ENCODE measurements at regions not wholly inside any gene's neighbourhood (a gene's known extent, or its start where the extent isn't known, plus 50 kb on each side); places are given as distances from the start of the nearest gene placed in this dataset.

DNA sequence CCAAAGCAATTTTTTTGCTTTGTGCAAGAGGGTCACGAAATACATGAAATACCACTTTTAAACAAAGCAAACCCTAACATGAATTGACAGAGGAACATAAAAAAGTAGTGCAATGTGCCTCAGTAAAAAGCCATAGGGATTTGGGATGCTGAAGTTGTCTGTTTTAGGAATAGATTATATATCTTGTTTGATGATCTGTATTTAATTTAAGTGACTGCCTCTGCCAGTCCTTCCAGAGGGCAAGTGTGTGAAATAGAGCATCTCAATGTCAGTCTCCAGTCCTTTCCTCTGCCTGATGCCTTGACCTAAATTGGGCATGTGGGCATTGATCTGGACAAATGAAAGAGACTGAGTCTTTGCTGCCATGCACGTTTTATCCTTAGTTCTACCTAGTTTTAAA lies 222.8 kb downstream of the PTPRC start:
- no peak overlapping the region for H3K4me2 ChIP-seq (ENCODE audit: low read length)
- no peaks in the 10 kb centered on the region for H3F3A ChIP-seq (ENCODE audit: insufficient read depth, low read length, poor library complexity, severe bottlenecking)
- peaks cover under 1% of the 10 kb centered on the region for H3K36me3 ChIP-seq (ENCODE audit: insufficient read depth, low read length)
- no peak overlapping the region for H2AFZ ChIP-seq (ENCODE audit: low read depth, low read length)
- H3K9ac ChIP-seq (ENCODE audit: low read length), result no peak overlapping the region
- no peaks in the 10 kb centered on the region for H4K20me1 ChIP-seq (ENCODE audit: insufficient read depth)
- TF ChIP-seq MXI1 (conservative IDR thresholded peaks at IDR 0.05; ENCODE audit: poor library complexity, severe bottlenecking), result no peak
- TF ChIP-seq EP300 (conservative IDR thresholded peaks at IDR 0.05; ENCODE audit: poor library complexity, severe bottlenecking), result no peak
- TF ChIP-seq POLR2AphosphoS5 (IDR thresholded peaks at IDR 0.05), result no peak
- no peak for TF ChIP-seq RAD21 (conservative IDR thresholded peaks at IDR 0.05)
- TF ChIP-seq EZH2 (IDR thresholded peaks at IDR 0.05; ENCODE audit: borderline replicate concordance, insufficient read depth, low read length, poor library complexity, severe bottlenecking), result no peak
- TF ChIP-seq, protein P1, sequence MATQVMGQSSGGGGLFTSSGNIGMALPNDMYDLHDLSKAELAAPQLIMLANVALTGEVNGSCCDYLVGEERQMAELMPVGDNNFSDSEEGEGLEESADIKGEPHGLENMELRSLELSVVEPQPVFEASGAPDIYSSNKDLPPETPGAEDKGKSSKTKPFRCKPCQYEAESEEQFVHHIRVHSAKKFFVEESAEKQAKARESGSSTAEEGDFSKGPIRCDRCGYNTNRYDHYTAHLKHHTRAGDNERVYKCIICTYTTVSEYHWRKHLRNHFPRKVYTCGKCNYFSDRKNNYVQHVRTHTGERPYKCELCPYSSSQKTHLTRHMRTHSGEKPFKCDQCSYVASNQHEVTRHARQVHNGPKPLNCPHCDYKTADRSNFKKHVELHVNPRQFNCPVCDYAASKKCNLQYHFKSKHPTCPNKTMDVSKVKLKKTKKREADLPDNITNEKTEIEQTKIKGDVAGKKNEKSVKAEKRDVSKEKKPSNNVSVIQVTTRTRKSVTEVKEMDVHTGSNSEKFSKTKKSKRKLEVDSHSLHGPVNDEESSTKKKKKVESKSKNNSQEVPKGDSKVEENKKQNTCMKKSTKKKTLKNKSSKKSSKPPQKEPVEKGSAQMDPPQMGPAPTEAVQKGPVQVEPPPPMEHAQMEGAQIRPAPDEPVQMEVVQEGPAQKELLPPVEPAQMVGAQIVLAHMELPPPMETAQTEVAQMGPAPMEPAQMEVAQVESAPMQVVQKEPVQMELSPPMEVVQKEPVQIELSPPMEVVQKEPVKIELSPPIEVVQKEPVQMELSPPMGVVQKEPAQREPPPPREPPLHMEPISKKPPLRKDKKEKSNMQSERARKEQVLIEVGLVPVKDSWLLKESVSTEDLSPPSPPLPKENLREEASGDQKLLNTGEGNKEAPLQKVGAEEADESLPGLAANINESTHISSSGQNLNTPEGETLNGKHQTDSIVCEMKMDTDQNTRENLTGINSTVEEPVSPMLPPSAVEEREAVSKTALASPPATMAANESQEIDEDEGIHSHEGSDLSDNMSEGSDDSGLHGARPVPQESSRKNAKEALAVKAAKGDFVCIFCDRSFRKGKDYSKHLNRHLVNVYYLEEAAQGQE (IDR thresholded peaks at IDR 0.05; ENCODE audit: borderline replicate concordance), result no peak
- no peaks in the 10 kb centered on the region for H3K79me2 ChIP-seq (replicated peaks; ENCODE audit: insufficient read depth, low read length)
- H3K27me3 ChIP-seq (ENCODE audit: insufficient read depth, low read depth, low read length), result no peaks in the 10 kb centered on the region
- H3K9me3 ChIP-seq (ENCODE audit: low read length), result no peaks in the 10 kb centered on the region
- no peak overlapping the region for H3K27ac ChIP-seq (ENCODE audit: low read length)
- no peaks in the 10 kb centered on the region for H3K9me2 ChIP-seq (ENCODE audit: insufficient read depth, low read length)
- H3K4me3 ChIP-seq (ENCODE audit: low read length), result no peak overlapping the region

DNA sequence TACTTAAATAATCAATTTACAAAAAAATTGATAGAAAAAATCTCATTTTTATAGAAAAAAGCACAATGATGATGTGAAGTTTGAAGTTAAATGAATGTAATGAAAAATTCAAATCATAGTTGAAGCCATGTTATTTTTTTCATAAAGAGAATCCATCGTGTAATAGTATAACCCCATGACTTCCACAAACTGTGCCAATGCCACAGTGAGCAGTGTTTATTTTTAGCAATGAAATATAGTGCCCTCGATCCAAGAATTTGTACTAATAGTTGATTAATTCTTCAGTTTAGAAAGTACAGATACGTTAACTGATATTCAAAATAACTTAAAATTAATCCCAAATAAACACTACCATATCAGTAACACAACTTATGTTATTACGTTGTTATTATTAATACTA lies 225.9 kb downstream of the PTPRC start:
- no peak overlapping the region for H3K4me3 ChIP-seq (ENCODE audit: low read length)
- H3K27me3 ChIP-seq (ENCODE audit: insufficient read depth, low read depth, low read length), result no peaks in the 10 kb centered on the region
- no peak overlapping the region for H3K4me2 ChIP-seq (ENCODE audit: low read length)
- no peaks in the 10 kb centered on the region for H3K9me2 ChIP-seq (ENCODE audit: insufficient read depth, low read length)
- H3K36me3 ChIP-seq (ENCODE audit: insufficient read depth, low read length), result no peaks in the 10 kb centered on the region
- no peaks in the 10 kb centered on the region for H3F3A ChIP-seq (ENCODE audit: insufficient read depth, low read length, poor library complexity, severe bottlenecking)
- no peak overlapping the region for H3K9ac ChIP-seq (ENCODE audit: low read length)
- no peak overlapping the region for H3K27ac ChIP-seq (ENCODE audit: low read length)
- no peaks in the 10 kb centered on the region for H3K9me3 ChIP-seq (ENCODE audit: low read length)
- no peaks in the 10 kb centered on the region for H4K20me1 ChIP-seq (ENCODE audit: insufficient read depth)
- H2AFZ ChIP-seq (ENCODE audit: low read depth, low read length), result no peak overlapping the region
- no peaks in the 10 kb centered on the region for H3K79me2 ChIP-seq (replicated peaks; ENCODE audit: insufficient read depth, low read length)
- TF ChIP-seq EP300 (conservative IDR thresholded peaks at IDR 0.05; ENCODE audit: poor library complexity, severe bottlenecking), result no peak
- TF ChIP-seq POLR2AphosphoS5 (IDR thresholded peaks at IDR 0.05), result no peak
- TF ChIP-seq RAD21 (conservative IDR thresholded peaks at IDR 0.05), result no peak
- TF ChIP-seq, protein P1 (IDR thresholded peaks at IDR 0.05; ENCODE audit: borderline replicate concordance), result no peak

DNA sequence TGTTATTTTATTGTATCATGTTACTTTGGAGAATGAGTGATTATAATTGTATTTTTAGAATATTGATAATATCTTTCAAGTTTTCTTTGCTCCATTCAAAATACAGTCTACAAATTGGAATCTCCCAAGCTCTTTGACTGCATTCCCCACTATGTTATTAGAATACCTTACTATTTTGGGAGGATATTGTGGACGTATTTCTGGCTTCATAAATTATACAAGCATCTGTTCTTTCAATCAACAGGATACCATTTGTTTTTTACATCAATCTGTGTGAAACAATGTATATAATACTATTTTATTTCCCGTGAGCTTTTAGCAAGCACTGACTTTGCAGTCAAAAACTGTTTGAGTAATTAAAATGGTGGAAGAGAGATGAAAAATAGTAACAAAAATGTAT lies 226.5 kb downstream of the PTPRC start:
- no peak overlapping the region for H3K4me3 ChIP-seq (ENCODE audit: low read length)
- TF ChIP-seq, protein P2, sequence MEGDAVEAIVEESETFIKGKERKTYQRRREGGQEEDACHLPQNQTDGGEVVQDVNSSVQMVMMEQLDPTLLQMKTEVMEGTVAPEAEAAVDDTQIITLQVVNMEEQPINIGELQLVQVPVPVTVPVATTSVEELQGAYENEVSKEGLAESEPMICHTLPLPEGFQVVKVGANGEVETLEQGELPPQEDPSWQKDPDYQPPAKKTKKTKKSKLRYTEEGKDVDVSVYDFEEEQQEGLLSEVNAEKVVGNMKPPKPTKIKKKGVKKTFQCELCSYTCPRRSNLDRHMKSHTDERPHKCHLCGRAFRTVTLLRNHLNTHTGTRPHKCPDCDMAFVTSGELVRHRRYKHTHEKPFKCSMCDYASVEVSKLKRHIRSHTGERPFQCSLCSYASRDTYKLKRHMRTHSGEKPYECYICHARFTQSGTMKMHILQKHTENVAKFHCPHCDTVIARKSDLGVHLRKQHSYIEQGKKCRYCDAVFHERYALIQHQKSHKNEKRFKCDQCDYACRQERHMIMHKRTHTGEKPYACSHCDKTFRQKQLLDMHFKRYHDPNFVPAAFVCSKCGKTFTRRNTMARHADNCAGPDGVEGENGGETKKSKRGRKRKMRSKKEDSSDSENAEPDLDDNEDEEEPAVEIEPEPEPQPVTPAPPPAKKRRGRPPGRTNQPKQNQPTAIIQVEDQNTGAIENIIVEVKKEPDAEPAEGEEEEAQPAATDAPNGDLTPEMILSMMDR (IDR thresholded peaks at IDR 0.05; ENCODE audit: poor library complexity, severe bottlenecking), result no peak
- no peak for TF ChIP-seq EP300 (conservative IDR thresholded peaks at IDR 0.05; ENCODE audit: poor library complexity, severe bottlenecking)
- no peak for TF ChIP-seq POLR2AphosphoS5 (IDR thresholded peaks at IDR 0.05)
- no peak for TF ChIP-seq EZH2 (IDR thresholded peaks at IDR 0.05; ENCODE audit: borderline replicate concordance, insufficient read depth, low read length, poor library complexity, severe bottlenecking)
- TF ChIP-seq, protein P1 (IDR thresholded peaks at IDR 0.05; ENCODE audit: borderline replicate concordance), result no peak
- TF ChIP-seq RAD21 (conservative IDR thresholded peaks at IDR 0.05), result no peak
- no peak for TF ChIP-seq MXI1 (conservative IDR thresholded peaks at IDR 0.05; ENCODE audit: poor library complexity, severe bottlenecking)
- no peak for TF ChIP-seq SMC3 (conservative IDR thresholded peaks at IDR 0.05; ENCODE audit: poor library complexity)
- no peak for TF ChIP-seq TAF1 (IDR thresholded peaks at IDR 0.05; ENCODE audit: low read depth)

More for the DNA sequence above, 226.5 kb downstream of the PTPRC start:
- Histone ChIP-seq H3K79me2 (replicated peaks; ENCODE audit: insufficient read depth, low read length) (no peaks in the 10 kb centered on the region), H3F3A (ENCODE audit: insufficient read depth, low read length, poor library complexity, severe bottlenecking) (no peaks in the 10 kb centered on the region), H2AFZ (ENCODE audit: low read depth, low read length) (no peak overlapping the region), H3K4me2 (ENCODE audit: low read length) (no peak overlapping the region), H3K9me2 (ENCODE audit: insufficient read depth, low read length) (no peaks in the 10 kb centered on the region), H3K36me3 (ENCODE audit: insufficient read depth, low read length) (no peaks in the 10 kb centered on the region), H3K27me3 (ENCODE audit: insufficient read depth, low read depth, low read length) (no peaks in the 10 kb centered on the region), H4K20me1 (ENCODE audit: insufficient read depth) (no peaks in the 10 kb centered on the region), H3K27ac (ENCODE audit: low read length) (no peak overlapping the region), H3K9me3 (ENCODE audit: low read length) (no peaks in the 10 kb centered on the region), H3K9ac (ENCODE audit: low read length) (no peak overlapping the region)

Data from neural cell (in vitro differentiated cells).